ENCODE measurements at regions not wholly inside any gene's neighbourhood (a gene's known extent, or its start where the extent isn't known, plus 50 kb on each side); places are given as distances from the start of the nearest gene placed in this dataset.
A peak's percentile ranks its signal among the peaks of the same experiment; 100 is the strongest.
"Not testable (repeated sequence)": the region's sequence is repeated elsewhere in the genome, so short reads cannot be mapped to it uniquely, and the experiment has no call there.

- no peak for DNase-seq (ENCODE audit: low read depth in 2 of 2)
These were observed 100.6 kb upstream of the PNPLA4 start for GRCh38 chrX:8027827-8028226.

GRCh38 chrX:8025705-8026104, 98.5 kb upstream of the PNPLA4 start:
- no peak for DNase-seq (ENCODE audit: low read depth in 2 of 2)

GRCh38 chrX:8018934-8019333, 91.7 kb upstream of the PNPLA4 start:
- no peak for DNase-seq (ENCODE audit: low read depth in 2 of 2)

GRCh38 chrX:8010105-8010504, 82.9 kb upstream of the PNPLA4 start:
- DNase-seq (ENCODE audit: low read depth in 2 of 2), result no peak

GRCh38 chrX:8005678-8006347, 78.6 kb upstream of the PNPLA4 start:
- no peak for DNase-seq (ENCODE audit: low read depth in 2 of 2)

- DNase-seq (ENCODE audit: low read depth in 2 of 2), result no peak
These were observed 76.1 kb upstream of the PNPLA4 start for GRCh38 chrX:8003147-8003883.

GRCh38 chrX:7996851-7997250, 69.6 kb upstream of the PNPLA4 start:
- DNase-seq (ENCODE audit: low read depth in 2 of 2), result no peak

GRCh38 chrX:7996414-7996813, 69.2 kb upstream of the PNPLA4 start:
- peak; percentile 25 to 52 for DNase-seq (ENCODE audit: low read depth in 2 of 2)

- no peak for DNase-seq (ENCODE audit: low read depth in 2 of 2)
These were observed 66.7 kb upstream of the PNPLA4 start for GRCh38 chrX:7993873-7994272.

GRCh38 chrX:7988013-7988759, 61.0 kb upstream of the PNPLA4 start:
- DNase-seq (ENCODE audit: low read depth in 2 of 2), result peak in 1 of 2 donors; percentile 2

GRCh38 chrX:7987160-7988012, 60.2 kb upstream of the PNPLA4 start:
- no peak for DNase-seq (ENCODE audit: low read depth in 2 of 2)

- DNase-seq (ENCODE audit: low read depth in 2 of 2), result not testable (repeated sequence)
These were observed 59.5 kb upstream of the PNPLA4 start for GRCh38 chrX:7986738-7987137.

- no peak for DNase-seq (ENCODE audit: low read depth in 2 of 2)
These were observed 58.4 kb upstream of the PNPLA4 start for GRCh38 chrX:7985568-7985967.

GRCh38 chrX:7983581-7983980, 56.4 kb upstream of the PNPLA4 start:
- no peak for DNase-seq (ENCODE audit: low read depth in 2 of 2)
